ENCODE measurements at regions not wholly inside any gene's neighbourhood (a gene's known extent, or its start where the extent isn't known, plus 50 kb on each side); places are given as distances from the start of the nearest gene placed in this dataset.
A peak's percentile ranks its signal among the peaks of the same experiment; 100 is the strongest.

- H2AFZ ChIP-seq (ENCODE audit: low read length) = peak overlapping the region; percentile 28; the same call in 1 of the 2 replicates
- no peak overlapping the region for H2BK15ac ChIP-seq (ENCODE audit: low read length)
- no peak overlapping the region for H3K18ac ChIP-seq (ENCODE audit: extremely low read depth, low read length)
- no peak overlapping the region for H2BK120ac ChIP-seq (replicated peaks; ENCODE audit: low read depth, low read length)
- no peaks in the 10 kb centered on the region for H4K20me1 ChIP-seq (replicated peaks in 1 of 2; ENCODE audit: control insufficient read depth in 1 of 2, insufficient read depth in 2 of 2, low read length in 2 of 2)
- no peak overlapping the region; the same call in 1 of the 2 replicates for H2BK20ac ChIP-seq (ENCODE audit: low read length)
- no peak overlapping the region for H3K4ac ChIP-seq (replicated peaks; ENCODE audit: insufficient read length, low read depth, low read length)
- no peaks in the 10 kb centered on the region for H3K27me3 ChIP-seq (replicated peaks in 1 of 4; ENCODE audit: control insufficient read depth in 3 of 4, extremely low read depth in 1 of 4, insufficient read depth in 3 of 4, low read length in 3 of 4)
- no peaks in the 10 kb centered on the region for H3K79me2 ChIP-seq (ENCODE audit: control insufficient read depth in 1 of 2, insufficient read depth in 2 of 2, low read length in 2 of 2)
- 86% methylated on average over 7 of the region's 7 CpGs; no CpG with 5 or more reads in 1 of the 2 experiments for WGBS, 2 experiments (ENCODE audit: extremely low coverage in 1 of 2, insufficient coverage in 1 of 2, insufficient read length in 1 of 2, insufficient replicate concordance in 2 of 2, low coverage in 1 of 2, low lambda C conversion rate in 2 of 2, missing lambda C conversion rate in 1 of 2)
- no peaks in the 10 kb centered on the region for H3K36me3 ChIP-seq (ENCODE audit: control insufficient read depth in 2 of 4, insufficient read depth in 4 of 4, low read length in 3 of 4)
- H3K56ac ChIP-seq (replicated peaks; ENCODE audit: insufficient read length, low read depth, low read length) = no peak overlapping the region
- H3K14ac ChIP-seq (ENCODE audit: insufficient read length) = no peak overlapping the region
- H4K8ac ChIP-seq (ENCODE audit: extremely low read depth, insufficient read depth, low read length) = no peak overlapping the region
- H3K23ac ChIP-seq (ENCODE audit: insufficient read length) = no peak overlapping the region
- no peak overlapping the region for H2BK5ac ChIP-seq (ENCODE audit: low read depth, low read length)
- ChIA-PET CTCF (ENCODE audit: partially characterized antibody) (interaction anchor here (0.6 kb wide), 1 partner anchor 30 kb away, joined by 3 read pairs; no protein-coding TSS in a partner anchor), POLR2A (ENCODE audit: partially characterized antibody) (no interaction called here)
- no peaks in the 10 kb centered on the region for H3K23me2 ChIP-seq (ENCODE audit: low read depth, low read length)
- H3K9ac ChIP-seq (replicated peaks in 1 of 4; ENCODE audit: extremely low read depth in 1 of 4, low read depth in 3 of 4, low read length in 3 of 4) = no peak overlapping the region
- no peaks in the 10 kb centered on the region for H3K9me3 ChIP-seq (ENCODE audit: insufficient read depth in 2 of 2, low read depth in 1 of 2, low read length in 1 of 2)
- H2AK5ac ChIP-seq (ENCODE audit: low read depth, low read length) = no peak overlapping the region
- H3K79me1 ChIP-seq (ENCODE audit: low read depth, low read length) = no peaks in the 10 kb centered on the region
- H3K4me1 ChIP-seq (replicated peaks in 1 of 4; ENCODE audit: control insufficient read depth in 3 of 4, insufficient read depth in 4 of 4, low read length in 3 of 4) = peaks cover 0 to 5% (median 2%) of the 10 kb centered on the region in 4 experiments; a peak in 3 of 7 replicates
- no peak overlapping the region for H3K4me2 ChIP-seq (ENCODE audit: insufficient read depth in 1 of 2, low read depth in 2 of 2, low read length in 2 of 2)
- H4K5ac ChIP-seq (ENCODE audit: insufficient read length, low read depth, low read length) = no peak overlapping the region
- H4K91ac ChIP-seq (replicated peaks; ENCODE audit: insufficient read length, low read length) = no peak overlapping the region
- no peak overlapping the region for H3K4me3 ChIP-seq (ENCODE audit: extremely low read depth in 1 of 4, insufficient read depth in 2 of 4, low read depth in 3 of 4, low read length in 4 of 4)
- DNase-seq (ENCODE audit: low read depth in 1 of 2, low spot score in 2 of 2) (no peak), FAIRE-seq (no peak)
- peak overlapping the region; percentile 14; the same call in 1 of the 2 replicates for H2BK12ac ChIP-seq (ENCODE audit: low read depth, low read length)
- no peak overlapping the region for H3K27ac ChIP-seq (ENCODE audit: low read depth, low read length)
- TF ChIP-seq CHD1 (IDR thresholded peaks at IDR 0.05; ENCODE audit: low read depth, low read length) (no peak), TCF12 (IDR thresholded peaks at IDR 0.05; ENCODE audit: low read depth, low read length) (no peak), POU5F1 (IDR thresholded peaks at IDR 0.05; ENCODE audit: low read depth, low read length) (no peak), SP1 (IDR thresholded peaks at IDR 0.05; ENCODE audit: low read depth, low read length) (no peak), POLR2A (IDR thresholded peaks at IDR 0.05; ENCODE audit: control extremely low read depth in 1 of 2, low read depth in 2 of 2, low read length in 2 of 2) (no peak), RAD21 (IDR thresholded peaks at IDR 0.05 in 1 of 2, conservative IDR thresholded peaks at IDR 0.05 in 1 of 2; ENCODE audit: low read depth in 2 of 2, low read length in 2 of 2) (no peak), FOSL1 (IDR thresholded peaks at IDR 0.05; ENCODE audit: insufficient read depth, low read depth, low read length) (no peak), KDM1A (IDR thresholded peaks at IDR 0.05; ENCODE audit: borderline replicate concordance, low read length) (no peak), SAP30 (IDR thresholded peaks at IDR 0.05; ENCODE audit: insufficient read depth, insufficient replicate concordance, low read length) (no peak), CTCF (IDR thresholded peaks at IDR 0.05; ENCODE audit: control extremely low read depth in 1 of 3, insufficient read depth in 1 of 3, low read depth in 1 of 3, low read length in 3 of 3) (no peak), BCL11A (IDR thresholded peaks at IDR 0.05; ENCODE audit: low read depth in 2 of 2, low read length in 2 of 2) (no peak), SIRT6 (IDR thresholded peaks at IDR 0.05; ENCODE audit: low read length) (no peak)
These were observed 454.1 kb downstream of the ZNF608 start for GRCh38 chr5:124292322-124292855.

Measured in H1 (cell line).